WTC11 (cell line): ENCODE measurements at regions not wholly inside any gene's neighbourhood (a gene's known extent, or its start where the extent isn't known, plus 50 kb on each side); places are given as distances from the start of the nearest gene placed in this dataset.

Experiments used
- ATAC-seq: fragments of 200-7000 bp; cut with Tn5 transposase; 2 replicates; pipeline ENCODE4 v1.10.0; 2021; ENCODE audit warnings: mild to moderate bottlenecking, moderate library complexity
- CTCF ChIA-PET: fragments of 300-600 bp; sonication (Branson Sonifier 250); formaldehyde crosslinking; loops from one replicate; lab custom pipeline; 2021; ENCODE audit warnings: antibody characterized with exemption; lab: Charles Lee
- POLR2A ChIA-PET: fragments of 350-600 bp; sonication (Branson Sonifier 250); formaldehyde crosslinking; loops from one replicate; lab custom pipeline; 2021; ENCODE audit warnings: antibody characterized with exemption; lab: Charles Lee
- DNase-seq: peaks from one replicate; pipeline ENCODE4 v3.0.0; 2021; ENCODE audit warnings: low spot score
- H3K27ac Mint-ChIP-seq: 2 replicates; pipeline ENCODE4 v1.8.0; 2021; ENCODE audit warnings: mixed read lengths
- H3K27me3 Mint-ChIP-seq: 2 replicates; pipeline ENCODE4 v1.8.0; 2021; ENCODE audit warnings: low read depth, mild to moderate bottlenecking, moderate library complexity, mixed read lengths
- H3K36me3 Mint-ChIP-seq: 2 replicates; pipeline ENCODE4 v1.8.0; 2021; ENCODE audit warnings: mixed read lengths
- H3K4me1 Mint-ChIP-seq: 2 replicates; pipeline ENCODE4 v1.8.0; 2022; ENCODE audit warnings: mixed read lengths
- H3K4me3 Mint-ChIP-seq: 2 replicates; pipeline ENCODE4 v1.8.0; 2021; ENCODE audit warnings: mild to moderate bottlenecking, moderate library complexity, mixed read lengths
- H3K9me3 Mint-ChIP-seq: 2 replicates; pipeline ENCODE4 v1.8.0; 2021; ENCODE audit warnings: mixed read lengths
- GRHL2 ChIP-seq: fragments of 250-450 bp; sonication (Bioruptor Pico); IDR thresholded peaks from 2 replicates; pipeline ENCODE4 v1.8.0; 2022; ENCODE audit warnings: mild to moderate bottlenecking, moderate library complexity; ENCODE audit not compliant: insufficient replicate concordance, severe bottlenecking
- IRF2 ChIP-seq: sonication (generic); formaldehyde crosslinking; IDR thresholded peaks from 2 replicates; pipeline ENCODE4 v1.8.0; 2022; ENCODE audit warnings: low read depth, missing genetic modification reagents, borderline replicate concordance
- KAT7 ChIP-seq: sonication (generic); formaldehyde crosslinking; IDR thresholded peaks from 2 replicates; pipeline ENCODE4 v1.8.1; 2023; ENCODE audit warnings: missing genetic modification reagents, mild to moderate bottlenecking, borderline replicate concordance
- NR2C2 ChIP-seq: sonication (generic); formaldehyde crosslinking; IDR thresholded peaks from 2 replicates; pipeline ENCODE4 v1.8.0; 2022; ENCODE audit warnings: mild to moderate bottlenecking, missing genetic modification reagents
- RORB ChIP-seq: fragments of 250-450 bp; sonication (Bioruptor Pico); IDR thresholded peaks from 2 replicates; pipeline ENCODE4 v1.9.0; 2021; ENCODE audit warnings: mild to moderate bottlenecking
- SMAD4 ChIP-seq: sonication (generic); formaldehyde crosslinking; IDR thresholded peaks from 2 replicates; pipeline ENCODE4 v1.8.0; 2022; ENCODE audit warnings: mild to moderate bottlenecking, missing genetic modification reagents
- ZNF423 ChIP-seq: fragments of 250-450 bp; sonication (Bioruptor Pico); IDR thresholded peaks from 2 replicates; pipeline ENCODE4 v2.1.2; 2022; ENCODE audit warnings: mild to moderate bottlenecking, moderate library complexity
- TF ChIP-seq, protein P1 (sequence below): sonication (generic); formaldehyde crosslinking; IDR thresholded peaks from 2 replicates; pipeline ENCODE4 v1.8.1; 2023; ENCODE audit warnings: mild to moderate bottlenecking, missing genetic modification reagents, moderate library complexity
- TF ChIP-seq, protein P2 (sequence below): sonication (generic); formaldehyde crosslinking; IDR thresholded peaks from 2 replicates; pipeline ENCODE4 v1.8.0; 2023; ENCODE audit warnings: mild to moderate bottlenecking, missing genetic modification reagents
- TF ChIP-seq, protein P3 (sequence below): sonication (generic); formaldehyde crosslinking; conservative IDR thresholded peaks from 2 replicates; pipeline ENCODE4 v1.8.1; 2023; ENCODE audit warnings: mild to moderate bottlenecking, low read depth, missing genetic modification reagents, moderate library complexity
- TF ChIP-seq, protein P4 (sequence below): sonication (generic); formaldehyde crosslinking; IDR thresholded peaks from 2 replicates; pipeline ENCODE4 v1.8.1; 2022; ENCODE audit warnings: mild to moderate bottlenecking, missing genetic modification reagents, moderate library complexity, borderline replicate concordance
- TF ChIP-seq, protein P5 (sequence below): sonication (generic); formaldehyde crosslinking; IDR thresholded peaks from 2 replicates; pipeline ENCODE4 v1.8.1; 2023; ENCODE audit warnings: mild to moderate bottlenecking, missing genetic modification reagents, borderline replicate concordance
- TF ChIP-seq, protein P6 (sequence below): sonication (generic); formaldehyde crosslinking; IDR thresholded peaks from 2 replicates; pipeline ENCODE4 v1.8.1; 2023; ENCODE audit warnings: mild to moderate bottlenecking, missing genetic modification reagents
- TF ChIP-seq, protein P7 (sequence below): sonication (generic); formaldehyde crosslinking; IDR thresholded peaks from 2 replicates; pipeline ENCODE4 v1.8.1; 2023; ENCODE audit warnings: mild to moderate bottlenecking, moderate library complexity, missing genetic modification reagents

DNA sequence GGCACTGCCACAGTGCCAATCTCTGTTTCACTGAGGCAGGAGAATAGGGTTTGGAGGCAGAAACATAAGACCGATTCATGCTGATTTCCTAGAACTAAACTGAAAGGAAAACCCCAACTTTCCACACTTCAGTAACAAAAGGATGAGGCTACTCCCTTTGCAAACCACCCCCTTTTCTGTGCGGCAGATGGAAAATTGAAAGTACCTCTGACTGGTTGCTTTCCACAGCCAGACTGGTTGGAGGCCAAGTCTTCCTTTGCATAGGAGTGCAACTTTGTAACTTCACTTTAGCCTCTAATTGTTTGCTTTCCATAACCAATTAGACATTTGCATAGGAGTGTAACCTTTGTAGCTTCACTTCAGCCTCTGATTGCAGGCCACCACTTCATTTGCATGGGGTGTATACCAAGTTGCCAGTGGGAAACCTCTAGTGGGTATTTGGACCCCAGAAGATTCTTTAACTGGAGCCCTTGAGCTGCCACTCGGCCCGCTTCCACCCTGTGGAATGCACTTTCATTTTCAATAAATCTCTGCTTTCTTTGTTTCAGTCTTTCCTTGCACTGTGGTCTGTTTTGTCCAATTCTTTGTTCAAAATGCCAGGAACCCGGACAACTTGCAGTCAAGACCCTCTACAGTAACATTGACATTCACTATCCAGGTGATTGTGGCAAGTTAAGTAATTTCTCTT lies 252.0 kb downstream of the UTP18 start (continued):
- TF ChIP-seq, protein P1, sequence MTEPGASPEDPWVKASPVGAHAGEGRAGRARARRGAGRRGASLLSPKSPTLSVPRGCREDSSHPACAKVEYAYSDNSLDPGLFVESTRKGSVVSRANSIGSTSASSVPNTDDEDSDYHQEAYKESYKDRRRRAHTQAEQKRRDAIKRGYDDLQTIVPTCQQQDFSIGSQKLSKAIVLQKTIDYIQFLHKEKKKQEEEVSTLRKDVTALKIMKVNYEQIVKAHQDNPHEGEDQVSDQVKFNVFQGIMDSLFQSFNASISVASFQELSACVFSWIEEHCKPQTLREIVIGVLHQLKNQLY (CRISPR knock-in tag), result no peak
- TF ChIP-seq, protein P2, sequence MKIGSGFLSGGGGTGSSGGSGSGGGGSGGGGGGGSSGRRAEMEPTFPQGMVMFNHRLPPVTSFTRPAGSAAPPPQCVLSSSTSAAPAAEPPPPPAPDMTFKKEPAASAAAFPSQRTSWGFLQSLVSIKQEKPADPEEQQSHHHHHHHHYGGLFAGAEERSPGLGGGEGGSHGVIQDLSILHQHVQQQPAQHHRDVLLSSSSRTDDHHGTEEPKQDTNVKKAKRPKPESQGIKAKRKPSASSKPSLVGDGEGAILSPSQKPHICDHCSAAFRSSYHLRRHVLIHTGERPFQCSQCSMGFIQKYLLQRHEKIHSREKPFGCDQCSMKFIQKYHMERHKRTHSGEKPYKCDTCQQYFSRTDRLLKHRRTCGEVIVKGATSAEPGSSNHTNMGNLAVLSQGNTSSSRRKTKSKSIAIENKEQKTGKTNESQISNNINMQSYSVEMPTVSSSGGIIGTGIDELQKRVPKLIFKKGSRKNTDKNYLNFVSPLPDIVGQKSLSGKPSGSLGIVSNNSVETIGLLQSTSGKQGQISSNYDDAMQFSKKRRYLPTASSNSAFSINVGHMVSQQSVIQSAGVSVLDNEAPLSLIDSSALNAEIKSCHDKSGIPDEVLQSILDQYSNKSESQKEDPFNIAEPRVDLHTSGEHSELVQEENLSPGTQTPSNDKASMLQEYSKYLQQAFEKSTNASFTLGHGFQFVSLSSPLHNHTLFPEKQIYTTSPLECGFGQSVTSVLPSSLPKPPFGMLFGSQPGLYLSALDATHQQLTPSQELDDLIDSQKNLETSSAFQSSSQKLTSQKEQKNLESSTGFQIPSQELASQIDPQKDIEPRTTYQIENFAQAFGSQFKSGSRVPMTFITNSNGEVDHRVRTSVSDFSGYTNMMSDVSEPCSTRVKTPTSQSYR (CRISPR knock-in tag), result no peak
- TF ChIP-seq SMAD4 (CRISPR knock-in tag) (no peak), NR2C2 (CRISPR knock-in tag) (no peak), ZNF423 (CRISPR knock-in tag) (no peak), RORB (CRISPR knock-in tag) (no peak)
- TF ChIP-seq, protein P3, sequence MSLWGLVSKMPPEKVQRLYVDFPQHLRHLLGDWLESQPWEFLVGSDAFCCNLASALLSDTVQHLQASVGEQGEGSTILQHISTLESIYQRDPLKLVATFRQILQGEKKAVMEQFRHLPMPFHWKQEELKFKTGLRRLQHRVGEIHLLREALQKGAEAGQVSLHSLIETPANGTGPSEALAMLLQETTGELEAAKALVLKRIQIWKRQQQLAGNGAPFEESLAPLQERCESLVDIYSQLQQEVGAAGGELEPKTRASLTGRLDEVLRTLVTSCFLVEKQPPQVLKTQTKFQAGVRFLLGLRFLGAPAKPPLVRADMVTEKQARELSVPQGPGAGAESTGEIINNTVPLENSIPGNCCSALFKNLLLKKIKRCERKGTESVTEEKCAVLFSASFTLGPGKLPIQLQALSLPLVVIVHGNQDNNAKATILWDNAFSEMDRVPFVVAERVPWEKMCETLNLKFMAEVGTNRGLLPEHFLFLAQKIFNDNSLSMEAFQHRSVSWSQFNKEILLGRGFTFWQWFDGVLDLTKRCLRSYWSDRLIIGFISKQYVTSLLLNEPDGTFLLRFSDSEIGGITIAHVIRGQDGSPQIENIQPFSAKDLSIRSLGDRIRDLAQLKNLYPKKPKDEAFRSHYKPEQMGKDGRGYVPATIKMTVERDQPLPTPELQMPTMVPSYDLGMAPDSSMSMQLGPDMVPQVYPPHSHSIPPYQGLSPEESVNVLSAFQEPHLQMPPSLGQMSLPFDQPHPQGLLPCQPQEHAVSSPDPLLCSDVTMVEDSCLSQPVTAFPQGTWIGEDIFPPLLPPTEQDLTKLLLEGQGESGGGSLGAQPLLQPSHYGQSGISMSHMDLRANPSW (CRISPR knock-in tag), result no peak

DNA sequence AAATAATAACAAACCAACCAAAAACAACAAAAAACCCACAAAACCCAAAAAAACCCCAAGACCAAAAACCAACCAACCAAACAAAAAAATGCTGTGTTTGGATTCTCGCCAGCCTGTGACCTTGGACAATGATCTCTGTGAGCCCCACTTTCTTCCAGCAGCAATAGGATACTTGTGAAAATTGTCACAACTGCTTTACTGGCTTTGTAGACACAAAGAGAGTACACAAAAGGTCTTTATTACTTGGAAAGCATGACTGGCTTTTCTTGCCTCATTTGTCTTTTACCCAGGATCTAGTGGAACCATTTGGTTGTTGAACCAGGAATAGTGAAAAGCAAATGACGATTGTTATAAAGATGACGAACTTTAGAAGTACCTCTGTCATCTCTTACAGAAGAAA lies 256.6 kb downstream of the UTP18 start:
- Mint-ChIP-seq H3K27me3 (peaks cover 4% of the 10 kb centered on the region; the same call in 1 of the 2 replicates), H3K4me3 (no peak overlapping the region), H3K36me3 (no peaks in the 10 kb centered on the region), H3K4me1 (no peaks in the 10 kb centered on the region), H3K9me3 (peaks cover 22% of the 10 kb centered on the region), H3K27ac (no peak overlapping the region)
- POLR2A ChIA-PET, result no interaction called here
- DNase-seq (no peak), ATAC-seq (no peak)
- CTCF ChIA-PET, result no interaction called here
- no peak for TF ChIP-seq IRF2 (CRISPR knock-in tag)
- TF ChIP-seq, protein P4, sequence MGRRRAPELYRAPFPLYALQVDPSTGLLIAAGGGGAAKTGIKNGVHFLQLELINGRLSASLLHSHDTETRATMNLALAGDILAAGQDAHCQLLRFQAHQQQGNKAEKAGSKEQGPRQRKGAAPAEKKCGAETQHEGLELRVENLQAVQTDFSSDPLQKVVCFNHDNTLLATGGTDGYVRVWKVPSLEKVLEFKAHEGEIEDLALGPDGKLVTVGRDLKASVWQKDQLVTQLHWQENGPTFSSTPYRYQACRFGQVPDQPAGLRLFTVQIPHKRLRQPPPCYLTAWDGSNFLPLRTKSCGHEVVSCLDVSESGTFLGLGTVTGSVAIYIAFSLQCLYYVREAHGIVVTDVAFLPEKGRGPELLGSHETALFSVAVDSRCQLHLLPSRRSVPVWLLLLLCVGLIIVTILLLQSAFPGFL (CRISPR knock-in tag), result no peak
- TF ChIP-seq, protein P5, sequence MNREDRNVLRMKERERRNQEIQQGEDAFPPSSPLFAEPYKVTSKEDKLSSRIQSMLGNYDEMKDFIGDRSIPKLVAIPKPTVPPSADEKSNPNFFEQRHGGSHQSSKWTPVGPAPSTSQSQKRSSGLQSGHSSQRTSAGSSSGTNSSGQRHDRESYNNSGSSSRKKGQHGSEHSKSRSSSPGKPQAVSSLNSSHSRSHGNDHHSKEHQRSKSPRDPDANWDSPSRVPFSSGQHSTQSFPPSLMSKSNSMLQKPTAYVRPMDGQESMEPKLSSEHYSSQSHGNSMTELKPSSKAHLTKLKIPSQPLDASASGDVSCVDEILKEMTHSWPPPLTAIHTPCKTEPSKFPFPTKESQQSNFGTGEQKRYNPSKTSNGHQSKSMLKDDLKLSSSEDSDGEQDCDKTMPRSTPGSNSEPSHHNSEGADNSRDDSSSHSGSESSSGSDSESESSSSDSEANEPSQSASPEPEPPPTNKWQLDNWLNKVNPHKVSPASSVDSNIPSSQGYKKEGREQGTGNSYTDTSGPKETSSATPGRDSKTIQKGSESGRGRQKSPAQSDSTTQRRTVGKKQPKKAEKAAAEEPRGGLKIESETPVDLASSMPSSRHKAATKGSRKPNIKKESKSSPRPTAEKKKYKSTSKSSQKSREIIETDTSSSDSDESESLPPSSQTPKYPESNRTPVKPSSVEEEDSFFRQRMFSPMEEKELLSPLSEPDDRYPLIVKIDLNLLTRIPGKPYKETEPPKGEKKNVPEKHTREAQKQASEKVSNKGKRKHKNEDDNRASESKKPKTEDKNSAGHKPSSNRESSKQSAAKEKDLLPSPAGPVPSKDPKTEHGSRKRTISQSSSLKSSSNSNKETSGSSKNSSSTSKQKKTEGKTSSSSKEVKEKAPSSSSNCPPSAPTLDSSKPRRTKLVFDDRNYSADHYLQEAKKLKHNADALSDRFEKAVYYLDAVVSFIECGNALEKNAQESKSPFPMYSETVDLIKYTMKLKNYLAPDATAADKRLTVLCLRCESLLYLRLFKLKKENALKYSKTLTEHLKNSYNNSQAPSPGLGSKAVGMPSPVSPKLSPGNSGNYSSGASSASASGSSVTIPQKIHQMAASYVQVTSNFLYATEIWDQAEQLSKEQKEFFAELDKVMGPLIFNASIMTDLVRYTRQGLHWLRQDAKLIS, result no peak
- TF ChIP-seq, protein P1 (CRISPR knock-in tag), result no peak
- TF ChIP-seq KAT7, result no peak
- TF ChIP-seq GRHL2 (CRISPR knock-in tag), result no peak
- TF ChIP-seq, protein P6, sequence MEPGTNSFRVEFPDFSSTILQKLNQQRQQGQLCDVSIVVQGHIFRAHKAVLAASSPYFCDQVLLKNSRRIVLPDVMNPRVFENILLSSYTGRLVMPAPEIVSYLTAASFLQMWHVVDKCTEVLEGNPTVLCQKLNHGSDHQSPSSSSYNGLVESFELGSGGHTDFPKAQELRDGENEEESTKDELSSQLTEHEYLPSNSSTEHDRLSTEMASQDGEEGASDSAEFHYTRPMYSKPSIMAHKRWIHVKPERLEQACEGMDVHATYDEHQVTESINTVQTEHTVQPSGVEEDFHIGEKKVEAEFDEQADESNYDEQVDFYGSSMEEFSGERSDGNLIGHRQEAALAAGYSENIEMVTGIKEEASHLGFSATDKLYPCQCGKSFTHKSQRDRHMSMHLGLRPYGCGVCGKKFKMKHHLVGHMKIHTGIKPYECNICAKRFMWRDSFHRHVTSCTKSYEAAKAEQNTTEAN (CRISPR knock-in tag), result no peak
- TF ChIP-seq, protein P7, sequence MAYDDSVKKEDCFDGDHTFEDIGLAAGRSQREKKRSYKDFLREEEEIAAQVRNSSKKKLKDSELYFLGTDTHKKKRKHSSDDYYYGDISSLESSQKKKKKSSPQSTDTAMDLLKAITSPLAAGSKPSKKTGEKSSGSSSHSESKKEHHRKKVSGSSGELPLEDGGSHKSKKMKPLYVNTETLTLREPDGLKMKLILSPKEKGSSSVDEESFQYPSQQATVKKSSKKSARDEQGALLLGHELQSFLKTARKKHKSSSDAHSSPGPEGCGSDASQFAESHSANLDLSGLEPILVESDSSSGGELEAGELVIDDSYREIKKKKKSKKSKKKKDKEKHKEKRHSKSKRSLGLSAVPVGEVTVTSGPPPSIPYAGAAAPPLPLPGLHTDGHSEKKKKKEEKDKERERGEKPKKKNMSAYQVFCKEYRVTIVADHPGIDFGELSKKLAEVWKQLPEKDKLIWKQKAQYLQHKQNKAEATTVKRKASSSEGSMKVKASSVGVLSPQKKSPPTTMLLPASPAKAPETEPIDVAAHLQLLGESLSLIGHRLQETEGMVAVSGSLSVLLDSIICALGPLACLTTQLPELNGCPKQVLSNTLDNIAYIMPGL (CRISPR knock-in tag), result no peak
